ENCODE measurements at regions not wholly inside any gene's neighbourhood (a gene's known extent, or its start where the extent isn't known, plus 50 kb on each side); places are given as distances from the start of the nearest gene placed in this dataset.

GRCh38 chr2:576292-576691 is 100.9 kb downstream of the TMEM18 start:
- Histone ChIP-seq H3K36me3 (ENCODE audit: insufficient read depth) (no peaks in the 10 kb centered on the region), H3K4me1 (ENCODE audit: insufficient read depth) (no peaks in the 10 kb centered on the region), H3K27ac (ENCODE audit: low read depth) (no peak overlapping the region), H3K4me3 (ENCODE audit: low read depth, low read length) (no peak overlapping the region)
- DNase-seq (ENCODE audit: extremely low spot score), result no peak

- H3K27ac ChIP-seq (ENCODE audit: low read depth), result no peak overlapping the region
- H3K4me3 ChIP-seq (ENCODE audit: low read depth, low read length), result no peak overlapping the region
- H3K4me1 ChIP-seq (ENCODE audit: insufficient read depth), result no peaks in the 10 kb centered on the region
- DNase-seq (ENCODE audit: extremely low spot score), result no peak
- 54% methylated on average over 1 of the region's 1 CpG for WGBS
- no peaks in the 10 kb centered on the region for H3K36me3 ChIP-seq (ENCODE audit: insufficient read depth)
Observed at GRCh38 chr2:575727-576236, 101.4 kb downstream of the TMEM18 start.

GRCh38 chr2:575030-575726 is 102.0 kb downstream of the TMEM18 start:
- 78% methylated on average over 14 of the region's 14 CpGs for WGBS
- Histone ChIP-seq H3K36me3 (ENCODE audit: insufficient read depth) (no peaks in the 10 kb centered on the region), H3K4me3 (ENCODE audit: low read depth, low read length) (no peak overlapping the region), H3K27ac (ENCODE audit: low read depth) (no peak overlapping the region), H3K4me1 (ENCODE audit: insufficient read depth) (no peaks in the 10 kb centered on the region)
- no peak for DNase-seq (ENCODE audit: extremely low spot score)

- no peak for DNase-seq (ENCODE audit: extremely low spot score)
- 28% methylated on average over 6 of the region's 6 CpGs for WGBS
- H3K36me3 ChIP-seq (ENCODE audit: insufficient read depth), result no peaks in the 10 kb centered on the region
- no peak overlapping the region for H3K27ac ChIP-seq (ENCODE audit: low read depth)
- no peaks in the 10 kb centered on the region for H3K4me1 ChIP-seq (ENCODE audit: insufficient read depth)
- no peak overlapping the region for H3K4me3 ChIP-seq (ENCODE audit: low read depth, low read length)
Observed at GRCh38 chr2:573805-574392, 103.3 kb downstream of the TMEM18 start.

GRCh38 chr2:573025-573424 is 104.2 kb downstream of the TMEM18 start:
- no peaks in the 10 kb centered on the region for H3K36me3 ChIP-seq (ENCODE audit: insufficient read depth)
- no peak overlapping the region for H3K4me3 ChIP-seq (ENCODE audit: low read depth, low read length)
- 77% methylated on average over 9 of the region's 9 CpGs for WGBS
- no peak for DNase-seq (ENCODE audit: extremely low spot score)
- no peak overlapping the region for H3K27ac ChIP-seq (ENCODE audit: low read depth)
- no peaks in the 10 kb centered on the region for H3K4me1 ChIP-seq (ENCODE audit: insufficient read depth)

- WGBS, result 58% methylated on average over 3 of the region's 3 CpGs
Observed at GRCh38 chr2:569681-570080, 107.5 kb downstream of the TMEM18 start.

GRCh38 chr2:568639-569235 is 108.5 kb downstream of the TMEM18 start:
- H3K36me3 ChIP-seq (ENCODE audit: insufficient read depth), result no peaks in the 10 kb centered on the region
- no peak overlapping the region for H3K4me3 ChIP-seq (ENCODE audit: low read depth, low read length)
- no peak overlapping the region for H3K27ac ChIP-seq (ENCODE audit: low read depth)
- H3K4me1 ChIP-seq (ENCODE audit: insufficient read depth), result no peaks in the 10 kb centered on the region
- 58% methylated on average over 4 of the region's 4 CpGs for WGBS
- DNase-seq (ENCODE audit: extremely low spot score), result no peak

More at GRCh38 chr2:569681-570080, 107.5 kb downstream of the TMEM18 start:
- Histone ChIP-seq H3K27ac (ENCODE audit: low read depth) (no peak overlapping the region), H3K4me3 (ENCODE audit: low read depth, low read length) (no peak overlapping the region), H3K4me1 (ENCODE audit: insufficient read depth) (no peaks in the 10 kb centered on the region), H3K36me3 (ENCODE audit: insufficient read depth) (no peaks in the 10 kb centered on the region)
- no peak for DNase-seq (ENCODE audit: extremely low spot score)

- Histone ChIP-seq H3K27ac (ENCODE audit: low read depth) (no peak overlapping the region), H3K4me1 (ENCODE audit: insufficient read depth) (no peaks in the 10 kb centered on the region), H3K36me3 (ENCODE audit: insufficient read depth) (no peaks in the 10 kb centered on the region), H3K4me3 (ENCODE audit: low read depth, low read length) (no peak overlapping the region)
- peak; percentile 68 for DNase-seq (ENCODE audit: extremely low spot score)
- 39% methylated on average over 27 of the region's 27 CpGs for WGBS
Observed at GRCh38 chr2:567865-568638, 109.2 kb downstream of the TMEM18 start.

GRCh38 chr2:567496-567864 is 109.7 kb downstream of the TMEM18 start:
- Histone ChIP-seq H3K36me3 (ENCODE audit: insufficient read depth) (no peaks in the 10 kb centered on the region), H3K4me3 (ENCODE audit: low read depth, low read length) (no peak overlapping the region), H3K27ac (ENCODE audit: low read depth) (no peak overlapping the region), H3K4me1 (ENCODE audit: insufficient read depth) (no peaks in the 10 kb centered on the region)
- 55% methylated on average over 9 of the region's 9 CpGs for WGBS
- no peak for DNase-seq (ENCODE audit: extremely low spot score)

GRCh38 chr2:566379-567313 is 110.6 kb downstream of the TMEM18 start:
- Histone ChIP-seq H3K27ac (ENCODE audit: low read depth) (no peak overlapping the region), H3K4me3 (ENCODE audit: low read depth, low read length) (no peak overlapping the region), H3K4me1 (ENCODE audit: insufficient read depth) (no peaks in the 10 kb centered on the region), H3K36me3 (ENCODE audit: insufficient read depth) (no peaks in the 10 kb centered on the region)
- WGBS, result 83% methylated on average over 19 of the region's 19 CpGs
- DNase-seq (ENCODE audit: extremely low spot score), result no peak

GRCh38 chr2:564471-565181 is 112.6 kb downstream of the TMEM18 start:
- no peak for DNase-seq (ENCODE audit: extremely low spot score)
- Histone ChIP-seq H3K4me3 (ENCODE audit: low read depth, low read length) (no peak overlapping the region), H3K27ac (ENCODE audit: low read depth) (no peak overlapping the region), H3K36me3 (ENCODE audit: insufficient read depth) (no peaks in the 10 kb centered on the region), H3K4me1 (ENCODE audit: insufficient read depth) (no peaks in the 10 kb centered on the region)
- 92% methylated on average over 19 of the region's 19 CpGs for WGBS

GRCh38 chr2:563512-563911 is 113.7 kb downstream of the TMEM18 start:
- H3K36me3 ChIP-seq (ENCODE audit: insufficient read depth), result no peaks in the 10 kb centered on the region
- H3K4me1 ChIP-seq (ENCODE audit: insufficient read depth), result no peaks in the 10 kb centered on the region
- DNase-seq (ENCODE audit: extremely low spot score), result no peak
- WGBS, result 63% methylated on average over 10 of the region's 10 CpGs
- no peak overlapping the region for H3K4me3 ChIP-seq (ENCODE audit: low read depth, low read length)
- no peak overlapping the region for H3K27ac ChIP-seq (ENCODE audit: low read depth)
